Left renal pelvis (tissue), 4 donors: ENCODE measurements at regions not wholly inside any gene's neighbourhood (a gene's known extent, or its start where the extent isn't known, plus 50 kb on each side); places are given as distances from the start of the nearest gene placed in this dataset.
"Not testable (repeated sequence)": the region's sequence is repeated elsewhere in the genome, so short reads cannot be mapped to it uniquely, and the experiment has no call there.

Experiments used
- DNase-seq, 4 donors: peaks; one replicate each; pipeline ENCODE4 v3.0.0-alpha.2; 2013; ENCODE audit warnings: low read depth in 4 of 4, low spot score in 3 of 4

- DNase-seq: no peak
These were observed 285.4 kb downstream of the TFAP2C start for GRCh38 chr20:56914532-56914931.

- no peak for DNase-seq
These were observed 287.2 kb downstream of the TFAP2C start for GRCh38 chr20:56916345-56916622.

- DNase-seq: not testable (repeated sequence)
These were observed 290.9 kb downstream of the TFAP2C start for GRCh38 chr20:56920041-56920440.

- DNase-seq: no peak
These were observed 293.4 kb downstream of the TFAP2C start for GRCh38 chr20:56922497-56922896.

GRCh38 chr20:56924292-56925081, 295.4 kb downstream of the TFAP2C start:
- no peak for DNase-seq

GRCh38 chr20:56925082-56925830, 296.1 kb downstream of the TFAP2C start:
- DNase-seq: no peak

GRCh38 chr20:56925831-56926170, 296.7 kb downstream of the TFAP2C start:
- DNase-seq: no peak

GRCh38 chr20:56926501-56926900, 297.4 kb downstream of the TFAP2C start:
- no peak for DNase-seq

- DNase-seq: no peak
These were observed 298.0 kb downstream of the TFAP2C start for GRCh38 chr20:56927127-56927526.

GRCh38 chr20:56928007-56928406, 298.9 kb downstream of the TFAP2C start:
- no peak for DNase-seq

GRCh38 chr20:56929606-56930005, 300.5 kb downstream of the TFAP2C start:
- no peak for DNase-seq

GRCh38 chr20:56930876-56931275, 301.8 kb downstream of the TFAP2C start:
- no peak for DNase-seq

- DNase-seq: no peak
These were observed 303.6 kb downstream of the TFAP2C start for GRCh38 chr20:56932575-56933330.

- DNase-seq: no peak
These were observed 304.2 kb downstream of the TFAP2C start for GRCh38 chr20:56933331-56933698.

- no peak for DNase-seq
These were observed 305.8 kb downstream of the TFAP2C start for GRCh38 chr20:56934888-56935287.

GRCh38 chr20:56940466-56940865, 311.4 kb downstream of the TFAP2C start:
- DNase-seq: no peak

GRCh38 chr20:56941101-56941686, 312.1 kb downstream of the TFAP2C start:
- no peak for DNase-seq

- DNase-seq: no peak
These were observed 315.1 kb downstream of the TFAP2C start for GRCh38 chr20:56943946-56944945.

GRCh38 chr20:56945057-56945456, 316.0 kb downstream of the TFAP2C start:
- no peak for DNase-seq

- no peak for DNase-seq
These were observed 316.8 kb downstream of the TFAP2C start for GRCh38 chr20:56945901-56946300.
